Ishikawa (cell line): ENCODE measurements at regions not wholly inside any gene's neighbourhood (a gene's known extent, or its start where the extent isn't known, plus 50 kb on each side); places are given as distances from the start of the nearest gene placed in this dataset.

Source experiments
- CEBPB ChIP-seq: IDR thresholded peaks from 2 replicates; pipeline ENCODE4 v1.6.1; 2012
- CREB1 ChIP-seq: IDR thresholded peaks from 2 replicates; pipeline ENCODE4 v1.6.1; 2012; ENCODE audit warnings: low read depth
- EGR1 ChIP-seq: IDR thresholded peaks from 2 replicates; pipeline ENCODE4 v1.6.1; 2012
- EP300 ChIP-seq: IDR thresholded peaks from 2 replicates; pipeline ENCODE4 v1.6.1; 2012; ENCODE audit warnings: borderline replicate concordance
- FOXM1 ChIP-seq: IDR thresholded peaks from 2 replicates; pipeline ENCODE4 v1.6.1; 2012; ENCODE audit warnings: low read depth, borderline replicate concordance
- MAX ChIP-seq: IDR thresholded peaks from 2 replicates; pipeline ENCODE4 v1.6.1; 2012
- NFIC ChIP-seq: IDR thresholded peaks from 2 replicates; pipeline ENCODE4 v1.6.1; 2012
- RAD21 ChIP-seq: IDR thresholded peaks from 2 replicates; pipeline ENCODE4 v1.6.1; 2012; ENCODE audit warnings: low read depth
- REST ChIP-seq: IDR thresholded peaks from 2 replicates; pipeline ENCODE4 v1.6.1; 2012; ENCODE audit warnings: low read depth, mild to moderate bottlenecking
- TAF1 ChIP-seq: IDR thresholded peaks from 2 replicates; pipeline ENCODE4 v1.6.1; 2012; ENCODE audit warnings: low read depth, mild to moderate bottlenecking
- TCF12 ChIP-seq: IDR thresholded peaks from 2 replicates; pipeline ENCODE4 v1.6.1; 2012; ENCODE audit warnings: low read depth
- TEAD4 ChIP-seq: IDR thresholded peaks from 2 replicates; pipeline ENCODE4 v1.6.1; 2012
- USF1 ChIP-seq: IDR thresholded peaks from 2 replicates; pipeline ENCODE4 v1.6.1; 2012
- YY1 ChIP-seq: IDR thresholded peaks from 2 replicates; pipeline ENCODE4 v1.6.1; 2012; ENCODE audit warnings: low read depth
- ZBTB7A ChIP-seq: IDR thresholded peaks from 2 replicates; pipeline ENCODE4 v1.6.1; 2012; ENCODE audit warnings: low read depth

- no peak for TF ChIP-seq EP300
Observed at GRCh38 chr22:47572443-47572842, 810.0 kb downstream of the TBC1D22A start.

- TF ChIP-seq TAF1: no peak
- no peak for TF ChIP-seq ZBTB7A
- TF ChIP-seq YY1: no peak
- TF ChIP-seq TCF12: no peak
- no peak for TF ChIP-seq EGR1
- no peak for TF ChIP-seq RAD21
- no peak for TF ChIP-seq USF1
- no peak for TF ChIP-seq MAX
- no peak for TF ChIP-seq CEBPB
- no peak for TF ChIP-seq REST
- no peak for TF ChIP-seq CREB1
- no peak for TF ChIP-seq FOXM1
- no peak for TF ChIP-seq NFIC
- no peak for TF ChIP-seq EP300
- TF ChIP-seq TEAD4: no peak
Observed at GRCh38 chr22:47571616-47572015, 809.2 kb downstream of the TBC1D22A start.

- TF ChIP-seq NFIC (no peak), CREB1 (no peak), EP300 (no peak), USF1 (no peak), FOXM1 (no peak), TCF12 (no peak), YY1 (no peak), MAX (no peak), EGR1 (no peak), TAF1 (no peak), CEBPB (no peak), REST (no peak)
Observed at GRCh38 chr22:47570851-47571250, 808.4 kb downstream of the TBC1D22A start.

- TF ChIP-seq FOXM1 (no peak), TCF12 (no peak)
Observed at GRCh38 chr22:47570300-47570685, 807.8 kb downstream of the TBC1D22A start.

- TF ChIP-seq REST (no peak), RAD21 (no peak), TAF1 (no peak), NFIC (no peak), YY1 (no peak), EGR1 (no peak), EP300 (no peak), CEBPB (no peak), TEAD4 (no peak), TCF12 (no peak), USF1 (no peak), FOXM1 (no peak), CREB1 (no peak), ZBTB7A (no peak), MAX (no peak)
Observed at GRCh38 chr22:47569389-47570299, 807.2 kb downstream of the TBC1D22A start.
